RWPE2 (cell line): ENCODE measurements at regions not wholly inside any gene's neighbourhood (a gene's known extent, or its start where the extent isn't known, plus 50 kb on each side); places are given as distances from the start of the nearest gene placed in this dataset.

Source experiments
- ATAC-seq: fragments of 200-7000 bp; cut with Tn5 transposase; 3 replicates; pipeline ENCODE4 v1.9.1; 2021; ENCODE audit warnings: low read depth
- DNase-seq: peaks from one replicate; pipeline ENCODE4 v3.0.0-alpha.2; 2020; ENCODE audit warnings: low spot score
- H3K27ac ChIP-seq: fragments of 450-650 bp; 2 replicates; pipeline ENCODE4 v1.5.1; 2017; ENCODE audit warnings: mild to moderate bottlenecking; ENCODE audit not compliant: poor library complexity, severe bottlenecking
- H3K27me3 ChIP-seq: fragments of 250-450 bp; sonication (Bioruptor Pico); 2 replicates; pipeline ENCODE4 v1.5.1; 2021; ENCODE audit warnings: mild to moderate bottlenecking, moderate library complexity; ENCODE audit not compliant: insufficient read depth, poor library complexity, severe bottlenecking
- H3K36me3 ChIP-seq: fragments of 250-450 bp; sonication (Bioruptor Pico); 2 replicates; pipeline ENCODE4 v1.5.1; 2020; ENCODE audit warnings: low read depth, mild to moderate bottlenecking, moderate library complexity
- H3K4me1 ChIP-seq: fragments of 250-450 bp; sonication (Bioruptor Pico); 2 replicates; pipeline ENCODE4 v1.5.1; 2021; ENCODE audit warnings: mild to moderate bottlenecking, moderate library complexity; ENCODE audit not compliant: insufficient read depth, poor library complexity, severe bottlenecking
- H3K4me3 ChIP-seq: fragments of 250-450 bp; sonication (Bioruptor Pico); 2 replicates; pipeline ENCODE4 v1.5.1; 2021; ENCODE audit warnings: mild to moderate bottlenecking, moderate library complexity; ENCODE audit not compliant: severe bottlenecking
- H3K9me3 ChIP-seq: fragments of 250-450 bp; sonication (Bioruptor Pico); 2 replicates; pipeline ENCODE4 v1.5.1; 2021; ENCODE audit warnings: mild to moderate bottlenecking, moderate library complexity; ENCODE audit not compliant: severe bottlenecking
- TF ChIP-seq, protein P1 (sequence below): fragments of 450-650 bp; IDR thresholded peaks from one replicate; pipeline ENCODE4 v1.5.1; 2017; ENCODE audit warnings: mild to moderate bottlenecking, moderate library complexity; ENCODE audit not compliant: poor library complexity, severe bottlenecking

DNA sequence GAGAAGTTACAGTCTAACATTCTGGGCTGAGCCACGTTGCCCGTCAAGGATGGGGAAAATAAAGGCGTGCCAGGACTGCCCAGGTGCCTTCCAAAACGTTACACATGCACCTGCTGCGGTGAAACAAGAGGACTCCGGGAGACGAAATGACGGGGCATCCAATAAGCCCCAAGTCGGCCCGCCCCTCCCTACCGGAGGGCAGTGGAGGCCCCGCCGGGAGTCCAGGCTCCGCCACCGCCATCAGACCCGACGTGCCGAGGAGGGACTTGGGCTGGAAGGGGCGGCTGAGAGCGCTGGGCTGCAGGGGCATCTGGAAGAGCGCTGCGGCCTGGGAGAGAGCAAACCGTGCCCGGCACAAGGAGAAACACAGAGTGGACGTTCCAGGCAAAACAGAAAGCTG lies 112.5 kb upstream of the GPC1 start:
- no peaks in the 10 kb centered on the region for H3K36me3 ChIP-seq
- DNase-seq (no peak), ATAC-seq (no peak)
- peaks cover 8% of the 10 kb centered on the region for H3K4me1 ChIP-seq
- TF ChIP-seq, protein P1, sequence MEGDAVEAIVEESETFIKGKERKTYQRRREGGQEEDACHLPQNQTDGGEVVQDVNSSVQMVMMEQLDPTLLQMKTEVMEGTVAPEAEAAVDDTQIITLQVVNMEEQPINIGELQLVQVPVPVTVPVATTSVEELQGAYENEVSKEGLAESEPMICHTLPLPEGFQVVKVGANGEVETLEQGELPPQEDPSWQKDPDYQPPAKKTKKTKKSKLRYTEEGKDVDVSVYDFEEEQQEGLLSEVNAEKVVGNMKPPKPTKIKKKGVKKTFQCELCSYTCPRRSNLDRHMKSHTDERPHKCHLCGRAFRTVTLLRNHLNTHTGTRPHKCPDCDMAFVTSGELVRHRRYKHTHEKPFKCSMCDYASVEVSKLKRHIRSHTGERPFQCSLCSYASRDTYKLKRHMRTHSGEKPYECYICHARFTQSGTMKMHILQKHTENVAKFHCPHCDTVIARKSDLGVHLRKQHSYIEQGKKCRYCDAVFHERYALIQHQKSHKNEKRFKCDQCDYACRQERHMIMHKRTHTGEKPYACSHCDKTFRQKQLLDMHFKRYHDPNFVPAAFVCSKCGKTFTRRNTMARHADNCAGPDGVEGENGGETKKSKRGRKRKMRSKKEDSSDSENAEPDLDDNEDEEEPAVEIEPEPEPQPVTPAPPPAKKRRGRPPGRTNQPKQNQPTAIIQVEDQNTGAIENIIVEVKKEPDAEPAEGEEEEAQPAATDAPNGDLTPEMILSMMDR = no peak
- no peak overlapping the region for H3K27ac ChIP-seq
- no peaks in the 10 kb centered on the region for H3K27me3 ChIP-seq
- H3K4me3 ChIP-seq = no peak overlapping the region
- H3K9me3 ChIP-seq = no peaks in the 10 kb centered on the region

DNA sequence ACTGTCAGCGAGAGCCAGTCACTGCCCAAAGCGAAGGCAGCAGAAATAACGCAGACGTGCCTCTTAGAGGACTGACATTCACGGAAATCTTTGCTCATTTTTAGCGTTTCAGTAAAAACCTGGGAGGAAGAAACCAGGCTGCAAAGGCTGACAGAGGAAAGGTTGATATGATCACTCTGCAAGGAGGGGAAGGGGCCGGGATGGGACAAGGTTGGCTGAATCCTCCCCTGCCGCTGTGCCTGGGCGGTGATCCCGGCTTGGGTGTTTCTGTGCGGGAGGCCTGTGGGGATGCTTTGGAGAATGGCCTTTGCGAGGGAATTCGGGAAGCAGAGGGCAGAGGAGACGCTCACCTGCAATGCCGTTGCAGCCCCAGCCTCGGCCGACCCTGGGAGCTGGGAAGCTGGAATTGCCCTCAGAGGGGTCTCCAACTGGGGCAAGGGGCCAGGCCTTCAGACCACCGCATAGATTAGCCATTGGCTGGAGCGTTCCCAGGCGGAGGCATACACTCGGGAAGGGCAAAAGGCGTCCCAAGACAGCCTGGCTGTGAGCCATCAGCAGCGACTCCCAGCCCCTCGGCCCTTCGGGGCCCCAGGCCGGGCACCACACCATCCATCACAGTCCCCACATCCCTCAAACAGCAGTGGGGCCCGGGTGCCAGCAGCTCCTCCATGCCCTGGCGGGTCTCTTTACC lies 111.7 kb upstream of the GPC1 start:
- H3K27ac ChIP-seq = no peak overlapping the region
- H3K9me3 ChIP-seq = no peaks in the 10 kb centered on the region
- TF ChIP-seq, protein P1 = no peak
- no peaks in the 10 kb centered on the region for H3K36me3 ChIP-seq
- H3K4me3 ChIP-seq = no peak overlapping the region
- ATAC-seq = no peak
- H3K4me1 ChIP-seq = peaks cover 8% of the 10 kb centered on the region
- no peak for DNase-seq
- H3K27me3 ChIP-seq = no peaks in the 10 kb centered on the region

DNA sequence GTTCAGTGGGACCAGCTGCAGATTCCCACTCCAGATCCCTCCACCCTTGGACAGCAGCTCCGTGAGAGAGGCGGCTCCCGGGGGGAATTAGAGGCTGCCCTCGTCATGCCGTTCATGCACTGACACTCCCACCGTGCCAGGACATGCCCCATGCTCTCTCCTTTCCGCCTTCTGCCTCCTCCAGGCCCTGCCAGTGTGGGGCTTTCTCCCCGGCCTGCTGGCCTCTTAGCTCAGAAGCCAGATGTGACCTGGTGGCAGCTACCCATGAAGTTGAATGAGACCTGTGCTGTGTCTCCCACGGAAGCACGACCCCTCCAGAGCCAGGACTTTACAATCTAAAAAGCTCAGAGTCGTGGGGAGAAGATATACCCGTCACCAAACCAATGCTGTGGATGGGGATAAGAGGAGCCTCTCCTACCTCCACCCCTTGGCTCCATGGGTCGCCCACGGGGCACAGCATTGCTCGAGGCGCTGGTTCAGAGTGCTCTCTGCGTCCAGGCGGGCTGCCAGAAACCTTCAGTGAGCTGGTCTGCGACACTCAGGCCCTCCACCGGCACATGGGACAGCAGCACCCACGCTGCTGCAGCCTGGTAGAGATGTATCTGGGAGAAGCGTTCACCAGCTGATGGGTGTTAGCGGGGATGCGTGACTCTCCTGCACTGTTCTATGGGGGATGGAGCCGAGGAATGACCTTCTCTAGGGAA lies 111.0 kb upstream of the GPC1 start:
- Histone ChIP-seq H3K27me3 (no peaks in the 10 kb centered on the region), H3K27ac (no peak overlapping the region), H3K9me3 (no peaks in the 10 kb centered on the region), H3K4me3 (no peak overlapping the region), H3K36me3 (no peaks in the 10 kb centered on the region), H3K4me1 (peaks cover 8% of the 10 kb centered on the region)
- no peak for ATAC-seq
- no peak for DNase-seq
- TF ChIP-seq, protein P1 = no peak

DNA sequence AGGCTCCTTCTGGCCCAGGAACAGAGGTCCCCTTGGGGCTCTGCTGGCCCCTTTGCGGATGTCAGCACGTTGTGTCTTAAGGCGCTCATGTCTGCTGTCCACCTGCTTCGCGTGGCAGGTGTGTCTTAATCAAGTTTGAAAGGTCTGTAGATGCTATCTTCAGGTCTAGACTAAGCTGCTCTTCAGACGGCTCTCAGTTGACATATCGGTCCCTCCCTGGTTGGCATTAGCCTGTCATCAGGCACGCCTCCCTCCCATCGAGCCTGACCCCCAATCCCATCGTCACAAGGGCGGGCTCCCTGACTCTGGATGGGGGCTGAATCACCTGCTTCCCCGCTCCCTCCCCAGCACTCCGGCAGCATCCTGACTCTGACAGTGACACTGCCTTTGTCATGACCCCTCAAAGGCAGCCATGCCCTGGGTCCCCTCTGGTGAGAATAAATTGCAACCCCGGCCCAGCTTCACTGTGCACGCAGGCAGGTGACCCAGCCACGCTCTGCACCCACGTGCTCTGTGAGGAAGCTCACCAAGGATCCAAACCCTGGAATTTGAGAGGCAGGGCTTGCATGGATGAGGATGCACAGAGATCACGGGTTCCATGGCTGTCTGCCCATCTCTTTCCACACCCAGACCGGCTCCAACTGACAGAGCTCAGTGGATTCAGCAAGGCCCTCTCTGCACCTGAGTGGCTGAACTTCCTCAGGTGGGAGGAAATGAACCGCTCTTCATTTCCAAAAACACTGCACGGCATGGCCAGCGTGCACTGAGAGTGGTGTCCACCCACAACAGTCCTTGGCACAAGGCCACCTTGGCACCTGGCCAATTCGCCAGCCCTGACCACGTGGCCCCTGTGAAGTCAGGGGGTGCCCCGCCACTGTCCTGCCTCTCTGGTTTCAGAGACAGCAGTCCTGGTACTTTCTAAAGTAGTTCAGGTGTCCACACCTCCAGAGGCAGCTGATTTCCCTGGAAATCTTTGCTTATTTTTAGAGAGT lies 110.2 kb upstream of the GPC1 start:
- no peaks in the 10 kb centered on the region for H3K27me3 ChIP-seq
- H3K4me3 ChIP-seq = no peak overlapping the region
- no peaks in the 10 kb centered on the region for H3K36me3 ChIP-seq
- H3K27ac ChIP-seq = no peak overlapping the region
- no peak for ATAC-seq
- peaks cover 4% of the 10 kb centered on the region for H3K4me1 ChIP-seq
- TF ChIP-seq, protein P1 = no peak
- H3K9me3 ChIP-seq = no peaks in the 10 kb centered on the region
- DNase-seq = no peak
